Fibroblast of pulmonary artery (primary cell): ENCODE measurements at regions not wholly inside any gene's neighbourhood (a gene's known extent, or its start where the extent isn't known, plus 50 kb on each side); places are given as distances from the start of the nearest gene placed in this dataset.

Experiments used
- DNase-seq: peaks from one replicate; pipeline ENCODE4 v3.0.0-alpha.2; 2010; ENCODE audit warnings: low read depth
- H3K4me3 ChIP-seq: replicated peaks from 2 replicates; pipeline ENCODE4 v1.5.1; 2011; ENCODE audit warnings: low read depth, mild to moderate bottlenecking, control low read depth, low read length, moderate library complexity
- CTCF ChIP-seq: IDR thresholded peaks from 2 replicates; pipeline ENCODE4 v1.5.1; 2011; ENCODE audit warnings: mild to moderate bottlenecking, control low read depth, low read length, inconsistent platforms; ENCODE audit errors: missing control alignments

- H3K4me3 ChIP-seq = no peak overlapping the region
- TF ChIP-seq CTCF = no peak
- DNase-seq = no peak
Measured at GRCh38 chrX:95640226-95640625, 1044.4 kb upstream of the DIAPH2 start.

DNA sequence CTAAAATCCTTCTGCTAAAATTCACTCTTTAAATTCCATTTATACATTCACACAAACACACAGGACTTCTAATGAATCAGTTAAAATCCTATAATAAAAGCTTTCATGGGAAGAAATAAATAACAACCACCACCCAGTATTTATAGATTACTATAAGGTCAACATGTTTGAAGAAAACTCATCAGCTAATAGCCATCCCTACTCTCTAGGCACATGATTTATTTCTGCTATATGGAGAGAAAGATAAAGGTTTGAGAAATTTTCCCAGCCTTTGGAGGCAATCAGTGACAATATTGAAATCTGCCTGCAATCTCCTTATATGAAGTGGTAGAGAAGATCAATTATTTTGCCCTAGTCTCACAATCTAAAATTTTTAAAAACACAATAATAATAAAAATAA, 1038.9 kb upstream of the DIAPH2 start:
- H3K4me3 ChIP-seq = no peak overlapping the region
- no peak for TF ChIP-seq CTCF
- no peak for DNase-seq

- no peak overlapping the region for H3K4me3 ChIP-seq
- no peak for TF ChIP-seq CTCF
Measured at GRCh38 chrX:95662200-95662599, 1022.4 kb upstream of the DIAPH2 start.

DNA sequence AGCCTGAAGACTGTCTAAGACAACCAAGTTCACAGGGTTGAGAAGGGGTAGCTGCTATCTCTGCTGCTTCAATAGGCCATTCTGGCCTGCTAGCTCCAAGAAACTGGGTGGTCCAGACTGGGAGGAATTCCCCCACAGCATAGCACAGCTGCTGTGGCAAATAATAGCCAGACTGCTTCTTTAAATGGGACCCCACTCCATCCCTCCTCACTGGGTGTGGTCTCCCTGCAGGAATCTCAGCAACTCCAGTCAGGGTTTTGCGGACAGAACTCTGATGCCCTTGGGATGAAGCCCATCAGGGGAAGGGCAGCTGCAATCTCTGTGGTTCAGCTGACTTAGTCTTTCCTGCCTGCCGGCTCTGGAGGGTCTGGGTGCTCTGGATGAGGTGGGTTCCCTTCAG, 1018.6 kb upstream of the DIAPH2 start:
- H3K4me3 ChIP-seq = no peak overlapping the region
- no peak for DNase-seq
- TF ChIP-seq CTCF = no peak

More at GRCh38 chrX:95662200-95662599, 1022.4 kb upstream of the DIAPH2 start:
- no peak for DNase-seq

DNA sequence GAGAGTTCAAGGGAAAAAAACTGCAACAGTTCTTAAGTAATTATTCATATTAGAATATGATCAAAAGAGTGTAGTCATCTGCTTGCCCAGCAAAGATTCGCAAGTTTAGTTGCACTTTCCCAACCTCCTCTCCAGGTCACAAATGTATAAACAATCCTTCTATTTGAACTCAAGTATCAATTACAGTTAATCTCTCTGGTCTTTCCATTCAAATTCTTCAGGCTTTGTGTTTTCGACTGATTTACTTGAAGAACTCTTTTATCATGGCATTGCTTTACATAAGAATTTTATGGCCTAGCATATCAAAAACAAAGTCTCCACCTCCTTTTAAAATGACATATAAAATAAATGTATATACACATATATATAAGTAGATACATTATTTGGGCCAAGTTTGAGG, 1009.6 kb upstream of the DIAPH2 start:
- TF ChIP-seq CTCF = no peak
- H3K4me3 ChIP-seq = no peak overlapping the region
- DNase-seq = no peak

GRCh38 chrX:95675794-95676193, 1008.8 kb upstream of the DIAPH2 start:
- no peak overlapping the region for H3K4me3 ChIP-seq
- TF ChIP-seq CTCF = no peak
- no peak for DNase-seq

- DNase-seq = no peak
- no peak for TF ChIP-seq CTCF
Measured at GRCh38 chrX:95678679-95679078, 1006.0 kb upstream of the DIAPH2 start.

More at GRCh38 chrX:95678679-95679078, 1006.0 kb upstream of the DIAPH2 start:
- no peak overlapping the region for H3K4me3 ChIP-seq
